GM12891 (cell line): ENCODE measurements at regions not wholly inside any gene's neighbourhood (a gene's known extent, or its start where the extent isn't known, plus 50 kb on each side); places are given as distances from the start of the nearest gene placed in this dataset.

Experiments used
- POLR2A ChIP-seq: IDR thresholded peaks from 2 replicates; pipeline ENCODE4 v1.6.1; 2011; ENCODE audit warnings: low read depth, low read length, control low read depth
- POLR2AphosphoS5 ChIP-seq: IDR thresholded peaks from 2 replicates; pipeline ENCODE4 v1.6.1; 2011; ENCODE audit warnings: low read depth, low read length, control low read depth
- POU2F2 ChIP-seq: IDR thresholded peaks from 2 replicates; pipeline ENCODE4 v1.6.1; 2011; ENCODE audit warnings: low read depth, mild to moderate bottlenecking, control low read depth, low read length, moderate library complexity
- SPI1 ChIP-seq: IDR thresholded peaks from 2 replicates; pipeline ENCODE4 v1.6.1; 2011; ENCODE audit warnings: low read depth, low read length, control low read depth
- TAF1 ChIP-seq: IDR thresholded peaks from 2 replicates; pipeline ENCODE4 v1.6.1; 2011; ENCODE audit warnings: low read depth, low read length, control low read depth

GRCh38 chr4:158331863-158332262, 121.6 kb downstream of the TMEM144 start:
- TF ChIP-seq POLR2A (no peak), POLR2AphosphoS5 (no peak), POU2F2 (no peak), SPI1 (no peak), TAF1 (no peak)
